GM12865 (cell line): ENCODE measurements at regions not wholly inside any gene's neighbourhood (a gene's known extent, or its start where the extent isn't known, plus 50 kb on each side); places are given as distances from the start of the nearest gene placed in this dataset.
A peak's percentile ranks its signal among the peaks of the same experiment; 100 is the strongest.

Experiments
- DNase-seq: peaks from one replicate; pipeline ENCODE4 v3.0.0; 2010; ENCODE audit warnings: low read depth
- H3K4me3 ChIP-seq: 2 replicates; pipeline ENCODE4 v1.5.1; 2011; ENCODE audit warnings: mild to moderate bottlenecking, low read depth, low read length, control low read depth
- CTCF ChIP-seq: IDR thresholded peaks from 2 replicates; pipeline ENCODE4 v1.5.1; 2011; ENCODE audit warnings: low read length, control low read depth, low read depth, inconsistent platforms; ENCODE audit not compliant: insufficient read depth; ENCODE audit errors: missing control alignments

- H3K4me3 ChIP-seq, result no peak overlapping the region
- TF ChIP-seq CTCF, result no peak
- DNase-seq, result no peak
These were observed 122.6 kb upstream of the SMAD3 start for GRCh38 chr15:66942649-66943390.

- peak; percentile 65 for DNase-seq
These were observed 121.8 kb upstream of the SMAD3 start for GRCh38 chr15:66943456-66944095.

DNA sequence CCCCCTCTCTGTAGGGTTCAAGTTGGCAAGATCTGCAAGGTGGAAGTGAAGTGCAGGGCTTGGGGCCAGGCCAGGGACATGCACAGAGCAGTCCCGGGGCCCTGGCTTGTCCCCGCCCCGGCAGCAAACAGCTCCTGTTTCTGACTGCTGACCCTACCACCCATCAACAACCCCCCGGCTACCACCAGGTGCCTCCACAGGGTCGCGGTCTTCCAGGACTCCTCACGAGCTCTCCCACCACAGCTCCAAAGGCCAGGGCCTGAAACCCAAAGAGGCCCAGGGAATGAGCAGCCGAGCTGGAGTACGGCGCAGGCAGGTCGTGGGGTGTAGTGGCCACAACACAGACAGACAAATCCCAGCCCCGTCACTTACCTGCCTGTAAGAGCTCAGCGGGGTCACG lies 121.3 kb upstream of the SMAD3 start:
- TF ChIP-seq CTCF, result no peak
- H3K4me3 ChIP-seq, result no peak overlapping the region
- no peak for DNase-seq

More at GRCh38 chr15:66943456-66944095, 121.8 kb upstream of the SMAD3 start:
- peak; percentile 4 for TF ChIP-seq CTCF
- H3K4me3 ChIP-seq, result no peak overlapping the region

GRCh38 chr15:66945286-66945685 lies 120.1 kb upstream of the SMAD3 start:
- DNase-seq, result no peak
- TF ChIP-seq CTCF, result no peak
- H3K4me3 ChIP-seq, result no peak overlapping the region

GRCh38 chr15:66945842-66946241 lies 119.6 kb upstream of the SMAD3 start:
- H3K4me3 ChIP-seq, result no peak overlapping the region
- TF ChIP-seq CTCF, result no peak
- no peak for DNase-seq

- H3K4me3 ChIP-seq, result no peak overlapping the region
- DNase-seq, result peak; percentile 85
- peak; percentile 80 for TF ChIP-seq CTCF
These were observed 118.7 kb upstream of the SMAD3 start for GRCh38 chr15:66946578-66947164.

DNA sequence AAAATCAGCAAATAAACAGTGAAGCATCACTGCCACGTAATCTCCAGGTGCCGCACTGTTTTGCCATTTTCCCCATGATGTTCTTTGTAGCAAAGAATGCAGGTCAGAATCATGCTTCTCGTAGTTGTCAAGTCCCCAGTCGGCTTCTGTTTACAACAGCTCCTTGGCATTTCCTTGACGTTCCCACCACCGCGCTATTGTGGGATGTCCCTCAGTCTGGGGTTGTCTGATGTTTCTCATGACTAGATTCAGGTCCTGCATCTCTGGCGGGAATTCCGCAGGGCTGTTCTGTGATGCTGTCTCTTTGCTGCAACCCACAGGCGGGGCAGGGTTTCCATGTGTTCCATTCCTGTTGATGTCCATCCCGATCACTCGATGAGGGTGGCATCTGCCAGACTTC lies 117.9 kb upstream of the SMAD3 start:
- no peak for TF ChIP-seq CTCF
- H3K4me3 ChIP-seq, result no peak overlapping the region
- no peak for DNase-seq
